Left hindlimb (tissue), 1 donor: ENCODE measurements at regions not wholly inside any gene's neighbourhood (a gene's known extent, or its start where the extent isn't known, plus 50 kb on each side); places are given as distances from the start of the nearest gene placed in this dataset.

ENCODE experiments used
- DNase-seq: peaks from one replicate; pipeline ENCODE4 v3.0.0-alpha.2; 2018

GRCh38 chr5:2137444-2138050 is 254.8 kb upstream of the IRX4 start:
- DNase-seq = no peak

GRCh38 chr5:2136728-2137333 is 254.1 kb upstream of the IRX4 start:
- DNase-seq = no peak

- no peak for DNase-seq
Observed at GRCh38 chr5:2135833-2136232, 253.1 kb upstream of the IRX4 start.

- no peak for DNase-seq
Observed at GRCh38 chr5:2135354-2135753, 252.6 kb upstream of the IRX4 start.

- DNase-seq = no peak
Observed at GRCh38 chr5:2134543-2135292, 252.0 kb upstream of the IRX4 start.

GRCh38 chr5:2133936-2134335 is 251.2 kb upstream of the IRX4 start:
- no peak for DNase-seq

- no peak for DNase-seq
Observed at GRCh38 chr5:2133080-2133479, 250.4 kb upstream of the IRX4 start.

- DNase-seq = no peak
Observed at GRCh38 chr5:2132497-2132847, 249.7 kb upstream of the IRX4 start.

GRCh38 chr5:2131826-2132496 is 249.2 kb upstream of the IRX4 start:
- no peak for DNase-seq

GRCh38 chr5:2131196-2131595 is 248.5 kb upstream of the IRX4 start:
- no peak for DNase-seq

- DNase-seq = no peak
Observed at GRCh38 chr5:2130361-2130760, 247.6 kb upstream of the IRX4 start.

GRCh38 chr5:2129568-2130272 is 247.0 kb upstream of the IRX4 start:
- DNase-seq = no peak

- DNase-seq = no peak
Observed at GRCh38 chr5:2128686-2129355, 246.1 kb upstream of the IRX4 start.

- no peak for DNase-seq
Observed at GRCh38 chr5:2126512-2126911, 243.8 kb upstream of the IRX4 start.

GRCh38 chr5:2125901-2126265 is 243.2 kb upstream of the IRX4 start:
- DNase-seq = no peak

GRCh38 chr5:2125171-2125900 is 242.6 kb upstream of the IRX4 start:
- no peak for DNase-seq

- no peak for DNase-seq
Observed at GRCh38 chr5:2124434-2125170, 241.9 kb upstream of the IRX4 start.

GRCh38 chr5:2123874-2124273 is 241.1 kb upstream of the IRX4 start:
- no peak for DNase-seq

- no peak for DNase-seq
Observed at GRCh38 chr5:2120361-2120760, 237.6 kb upstream of the IRX4 start.

- DNase-seq = no peak
Observed at GRCh38 chr5:2119573-2119972, 236.8 kb upstream of the IRX4 start.
